HEK293T (cell line): ENCODE measurements at regions not wholly inside any gene's neighbourhood (a gene's known extent, or its start where the extent isn't known, plus 50 kb on each side); places are given as distances from the start of the nearest gene placed in this dataset.

Experiments used
- CTCF ChIA-PET: fragments of 350-600 bp; formaldehyde crosslinking; extraction: SDS; loops from one replicate; lab custom pipeline; 2021; ENCODE audit warnings: antibody characterized with exemption, inconsistent platforms; lab: Yijun Ruan, JAX
- POLR2A ChIA-PET: fragments of 350-600 bp; formaldehyde crosslinking; extraction: SDS; loops from one replicate; lab custom pipeline; 2020; ENCODE audit warnings: antibody characterized with exemption, inconsistent platforms; lab: Yijun Ruan, JAX
- DNase-seq: peaks from one replicate; pipeline ENCODE4 v3.0.0; 2012; ENCODE audit warnings: mixed read lengths; ENCODE audit errors: extremely low spot score
- ARNT ChIP-seq: fragments of 450-650 bp; IDR thresholded peaks from 2 replicates; pipeline ENCODE4 v1.6.1; 2017; ENCODE audit warnings: mild to moderate bottlenecking
- BHLHE40 ChIP-seq: fragments of 450-650 bp; IDR thresholded peaks from 2 replicates; pipeline ENCODE4 v1.6.1; 2016; ENCODE audit warnings: mild to moderate bottlenecking, moderate library complexity, borderline replicate concordance
- CTBP1 ChIP-seq: fragments of 450-650 bp; IDR thresholded peaks from 2 replicates; pipeline ENCODE4 v1.6.1; 2016; ENCODE audit warnings: borderline replicate concordance
- ELF4 ChIP-seq: fragments of 450-650 bp; IDR thresholded peaks from 2 replicates; pipeline ENCODE4 v1.6.1; 2017; ENCODE audit warnings: antibody characterized with exemption
- FOXA1 ChIP-seq: fragments of 450-650 bp; IDR thresholded peaks from 2 replicates; pipeline ENCODE4 v1.6.1; 2016; ENCODE audit warnings: mild to moderate bottlenecking
- FOXK2 ChIP-seq: fragments of 450-650 bp; IDR thresholded peaks from 2 replicates; pipeline ENCODE4 v1.6.1; 2016; ENCODE audit warnings: mild to moderate bottlenecking
- FOXM1 ChIP-seq: fragments of 450-650 bp; IDR thresholded peaks from 2 replicates; pipeline ENCODE4 v1.6.1; 2017; ENCODE audit warnings: mild to moderate bottlenecking, borderline replicate concordance
- HDGF ChIP-seq: fragments of 450-650 bp; IDR thresholded peaks from 2 replicates; pipeline ENCODE4 v1.6.1; 2017; ENCODE audit warnings: antibody characterized with exemption, borderline replicate concordance
- L3MBTL2 ChIP-seq: fragments of 450-650 bp; conservative IDR thresholded peaks from 2 replicates; pipeline ENCODE4 v1.6.1; 2016; ENCODE audit warnings: mild to moderate bottlenecking
- LEF1 ChIP-seq: fragments of 450-650 bp; IDR thresholded peaks from 2 replicates; pipeline ENCODE4 v1.6.1; 2017; ENCODE audit warnings: mild to moderate bottlenecking, borderline replicate concordance
- NFRKB ChIP-seq: fragments of 450-650 bp; IDR thresholded peaks from 2 replicates; pipeline ENCODE4 v1.6.1; 2016; ENCODE audit warnings: mild to moderate bottlenecking, moderate library complexity
- PKNOX1 ChIP-seq: fragments of 450-650 bp; IDR thresholded peaks from 2 replicates; pipeline ENCODE4 v1.6.1; 2016
- SP1 ChIP-seq: fragments of 450-650 bp; IDR thresholded peaks from 2 replicates; pipeline ENCODE4 v1.6.1; 2017
- SUZ12 ChIP-seq: fragments of 450-650 bp; IDR thresholded peaks from 2 replicates; pipeline ENCODE4 v1.6.1; 2016; ENCODE audit warnings: mild to moderate bottlenecking
- TARDBP ChIP-seq: fragments of 450-650 bp; IDR thresholded peaks from 2 replicates; pipeline ENCODE4 v1.6.1; 2016
- ZNF384 ChIP-seq: fragments of 450-650 bp; IDR thresholded peaks from 2 replicates; pipeline ENCODE4 v1.6.1; 2016

- POLR2A ChIA-PET, result no interaction called here
- TF ChIP-seq SUZ12 (no peak), HDGF (no peak), FOXK2 (no peak), TARDBP (no peak), BHLHE40 (no peak), NFRKB (no peak), PKNOX1 (no peak), ELF4 (no peak)
- CTCF ChIA-PET, result no interaction called here
- no peak for DNase-seq
Measured at GRCh38 chr11:91686281-91686680, 538.3 kb upstream of the FAT3 start.

GRCh38 chr11:91673705-91674104, 550.9 kb upstream of the FAT3 start:
- no peak for DNase-seq
- CTCF ChIA-PET, result no interaction called here

GRCh38 chr11:91664521-91664920, 560.1 kb upstream of the FAT3 start:
- TF ChIP-seq SP1 (no peak), ZNF384 (no peak), PKNOX1 (no peak), SUZ12 (no peak), TARDBP (no peak), BHLHE40 (no peak), NFRKB (no peak), ARNT (no peak), FOXM1 (no peak), FOXK2 (no peak), HDGF (no peak), CTBP1 (no peak), FOXA1 (no peak), LEF1 (no peak), L3MBTL2 (no peak), ELF4 (no peak)
- DNase-seq, result no peak
- ChIA-PET POLR2A (no interaction called here), CTCF (no interaction called here)

More at GRCh38 chr11:91673705-91674104, 550.9 kb upstream of the FAT3 start:
- no peak for TF ChIP-seq SP1
- TF ChIP-seq FOXA1, result no peak
- no peak for TF ChIP-seq ARNT
- TF ChIP-seq BHLHE40, result no peak
- no peak for TF ChIP-seq FOXM1
- no peak for TF ChIP-seq SUZ12
- TF ChIP-seq HDGF, result no peak
- no peak for TF ChIP-seq L3MBTL2
- TF ChIP-seq ELF4, result no peak
- no peak for TF ChIP-seq LEF1
- TF ChIP-seq NFRKB, result no peak
- TF ChIP-seq TARDBP, result no peak
- TF ChIP-seq ZNF384, result no peak
- POLR2A ChIA-PET, result no interaction called here

GRCh38 chr11:91660036-91660435, 564.6 kb upstream of the FAT3 start:
- no peak for TF ChIP-seq SUZ12
- no peak for TF ChIP-seq NFRKB
- TF ChIP-seq PKNOX1, result no peak
- no peak for TF ChIP-seq TARDBP
- no peak for TF ChIP-seq CTBP1
- no peak for TF ChIP-seq L3MBTL2
- no peak for TF ChIP-seq FOXK2
- no peak for TF ChIP-seq ELF4
- TF ChIP-seq LEF1, result no peak
- no peak for TF ChIP-seq ZNF384
- TF ChIP-seq BHLHE40, result no peak
- TF ChIP-seq FOXM1, result no peak
- TF ChIP-seq SP1, result no peak
- TF ChIP-seq FOXA1, result no peak
- ChIA-PET CTCF (no interaction called here), POLR2A (no interaction called here)
- no peak for DNase-seq

- TF ChIP-seq ZNF384, result no peak
- no peak for TF ChIP-seq SUZ12
- no peak for TF ChIP-seq PKNOX1
- no peak for TF ChIP-seq TARDBP
- TF ChIP-seq FOXK2, result no peak
- TF ChIP-seq HDGF, result no peak
- TF ChIP-seq FOXM1, result no peak
- no peak for TF ChIP-seq CTBP1
- CTCF ChIA-PET, result no interaction called here
- no peak for DNase-seq
- POLR2A ChIA-PET, result no interaction called here
Measured at GRCh38 chr11:91654686-91655085, 569.9 kb upstream of the FAT3 start.

GRCh38 chr11:91653079-91653754, 571.4 kb upstream of the FAT3 start:
- POLR2A ChIA-PET, result no interaction called here
- no peak for DNase-seq
- no peak for TF ChIP-seq BHLHE40
- TF ChIP-seq NFRKB, result no peak
- TF ChIP-seq TARDBP, result no peak
- TF ChIP-seq ZNF384, result no peak
- TF ChIP-seq HDGF, result no peak
- no peak for TF ChIP-seq LEF1
- no peak for TF ChIP-seq L3MBTL2
- CTCF ChIA-PET, result no interaction called here
